NCI-H146 treated with DMSO at 0.1 percent for 48 hours (cell line): ENCODE measurements at regions not wholly inside any gene's neighbourhood (a gene's known extent, or its start where the extent isn't known, plus 50 kb on each side); places are given as distances from the start of the nearest gene placed in this dataset.

Experiments used
- DNase-seq: peaks from one replicate; lab custom pipeline; 2025; ENCODE audit not compliant: unreplicated experiment; lab: John Stamatoyannopoulos, UW

- DNase-seq: no peak
These were observed 135.1 kb upstream of the SEL1L start for GRCh38 chr14:81668626-81669274.

- DNase-seq: no peak
These were observed 135.7 kb upstream of the SEL1L start for GRCh38 chr14:81669308-81669707.

GRCh38 chr14:81673930-81674329 is 140.3 kb upstream of the SEL1L start:
- no peak for DNase-seq

- no peak for DNase-seq
These were observed 142.7 kb upstream of the SEL1L start for GRCh38 chr14:81676395-81676794.

GRCh38 chr14:81676879-81677278 is 143.2 kb upstream of the SEL1L start:
- DNase-seq: no peak

DNA sequence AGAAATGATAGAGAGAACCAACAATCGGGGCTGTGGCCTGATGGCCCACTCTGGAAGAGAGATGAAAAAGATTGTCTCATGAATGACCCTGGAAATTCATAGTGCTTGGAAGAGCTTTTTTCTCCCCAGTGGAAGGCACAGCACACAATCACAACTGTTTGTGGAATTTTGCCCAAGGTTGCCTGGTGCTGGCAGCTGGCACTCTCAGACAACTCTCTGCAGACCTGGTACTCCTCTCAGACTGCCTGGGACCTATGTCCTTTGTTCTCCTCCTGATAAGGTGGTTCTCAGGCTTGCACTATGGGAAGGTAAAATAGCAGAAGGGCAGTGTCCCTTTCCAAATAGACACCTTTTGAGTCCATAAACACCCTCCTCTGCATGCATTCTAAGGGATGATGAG is 144.1 kb upstream of the SEL1L start:
- DNase-seq: no peak

DNA sequence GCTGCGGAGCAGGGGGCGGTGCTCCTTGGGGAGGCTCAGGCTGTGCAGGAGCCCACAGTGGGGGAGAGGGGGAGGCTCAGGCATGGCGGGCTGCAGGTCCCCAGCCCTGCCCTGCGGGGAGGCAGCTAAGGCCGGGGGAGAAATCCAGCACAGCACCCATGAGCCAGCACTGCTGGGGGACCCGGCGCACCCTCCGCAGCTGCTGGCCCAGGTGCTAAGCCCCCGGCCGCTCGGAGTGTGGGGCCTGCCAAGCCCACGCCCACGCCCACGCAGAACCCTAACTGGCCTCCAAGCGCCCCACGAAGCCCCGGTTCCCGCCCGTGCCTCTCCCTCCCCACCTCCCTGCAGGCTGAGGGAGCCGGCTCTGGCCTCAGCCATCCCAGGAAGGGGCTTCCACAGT is 145.6 kb upstream of the SEL1L start:
- DNase-seq: no peak

GRCh38 chr14:81681541-81681940 is 147.9 kb upstream of the SEL1L start:
- no peak for DNase-seq

- no peak for DNase-seq
These were observed 148.5 kb upstream of the SEL1L start for GRCh38 chr14:81682134-81682533.

- no peak for DNase-seq
These were observed 149.0 kb upstream of the SEL1L start for GRCh38 chr14:81682701-81683100.

GRCh38 chr14:81684696-81685095 is 151.0 kb upstream of the SEL1L start:
- DNase-seq: no peak

GRCh38 chr14:81686512-81686911 is 152.9 kb upstream of the SEL1L start:
- DNase-seq: no peak

DNA sequence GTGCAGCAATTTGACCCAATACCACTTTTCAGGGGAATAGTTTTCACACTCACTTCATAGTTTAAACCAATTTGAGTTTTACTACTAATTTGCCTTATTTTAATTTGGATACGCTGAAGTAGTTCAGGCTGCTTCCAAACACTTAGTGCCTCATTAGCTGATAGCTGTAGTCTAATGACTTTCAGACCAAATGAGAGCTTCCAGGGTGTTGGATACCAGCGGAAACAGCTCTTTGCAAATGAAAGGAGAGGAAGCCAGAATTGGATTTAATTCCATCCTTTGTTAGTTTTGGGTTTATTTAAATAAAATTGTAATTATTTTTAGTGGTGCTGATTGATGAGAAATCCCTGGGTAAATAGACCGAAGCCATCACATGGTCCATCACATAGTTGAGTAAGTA is 158.3 kb upstream of the SEL1L start:
- DNase-seq: peak; percentile 12

- no peak for DNase-seq
These were observed 160.8 kb upstream of the SEL1L start for GRCh38 chr14:81694419-81694818.

DNA sequence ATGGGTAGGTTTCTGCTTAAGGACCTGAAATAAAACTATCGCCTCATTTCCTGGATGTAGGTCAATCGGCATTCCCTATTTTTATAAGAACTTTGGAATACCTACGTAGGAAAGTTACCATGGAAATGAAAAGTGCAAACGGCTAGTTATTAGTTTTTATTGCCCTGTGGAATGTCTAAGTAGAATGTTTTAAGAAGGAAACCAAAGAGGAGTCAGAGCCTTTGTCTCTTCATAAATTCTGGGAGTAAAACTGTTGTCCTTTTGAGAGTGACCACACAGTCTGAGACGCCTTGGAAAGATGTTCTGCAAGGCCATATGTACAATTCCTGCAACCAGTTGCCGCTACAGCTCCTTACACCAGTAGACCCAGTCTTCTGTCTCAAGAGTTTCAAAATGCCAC is 176.0 kb upstream of the SEL1L start:
- DNase-seq: no peak

GRCh38 chr14:81710232-81710845 is 176.7 kb upstream of the SEL1L start:
- peak; percentile 39 for DNase-seq

- DNase-seq: no peak
These were observed 182.1 kb upstream of the SEL1L start for GRCh38 chr14:81715731-81716130.

DNA sequence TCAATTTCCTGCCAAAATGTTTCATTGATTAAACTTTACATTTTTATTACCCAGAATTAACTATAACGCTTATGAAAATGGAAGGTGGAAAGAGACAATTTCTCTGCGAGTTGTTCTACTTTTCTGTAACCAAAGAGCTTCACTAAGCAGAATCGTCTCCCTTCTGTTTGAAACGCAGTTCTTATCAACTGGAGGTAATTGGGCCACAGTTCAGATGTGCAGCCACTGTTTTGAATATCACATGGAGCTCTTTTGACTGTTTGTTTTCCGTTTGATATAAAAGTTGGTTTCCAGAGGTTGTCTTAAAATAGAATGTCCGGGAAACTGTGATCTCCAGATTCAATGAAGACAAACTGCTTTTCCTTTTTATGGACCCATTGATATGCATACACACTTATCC is 183.3 kb upstream of the SEL1L start:
- no peak for DNase-seq

DNA sequence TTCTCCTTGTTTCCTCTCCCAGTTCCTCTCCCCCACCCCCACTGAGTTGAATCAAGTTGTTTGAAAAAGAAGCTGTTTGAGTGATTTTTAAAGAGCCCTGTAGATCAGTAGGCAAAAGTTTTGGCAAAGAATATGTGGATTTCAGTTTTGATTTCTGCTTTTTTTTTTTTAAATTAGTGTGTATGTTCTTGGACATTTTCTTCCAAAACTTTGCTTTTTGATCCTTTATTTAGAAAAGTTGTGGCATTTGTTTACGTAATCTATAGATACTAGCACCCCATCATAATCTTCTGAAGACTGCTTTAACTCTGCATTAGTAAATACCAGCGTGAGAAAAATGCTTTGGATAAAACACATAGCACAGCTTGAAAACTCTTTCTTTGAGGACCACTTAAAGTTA is 190.3 kb upstream of the SEL1L start:
- no peak for DNase-seq

- no peak for DNase-seq
These were observed 193.6 kb upstream of the SEL1L start for GRCh38 chr14:81727218-81727617.

DNA sequence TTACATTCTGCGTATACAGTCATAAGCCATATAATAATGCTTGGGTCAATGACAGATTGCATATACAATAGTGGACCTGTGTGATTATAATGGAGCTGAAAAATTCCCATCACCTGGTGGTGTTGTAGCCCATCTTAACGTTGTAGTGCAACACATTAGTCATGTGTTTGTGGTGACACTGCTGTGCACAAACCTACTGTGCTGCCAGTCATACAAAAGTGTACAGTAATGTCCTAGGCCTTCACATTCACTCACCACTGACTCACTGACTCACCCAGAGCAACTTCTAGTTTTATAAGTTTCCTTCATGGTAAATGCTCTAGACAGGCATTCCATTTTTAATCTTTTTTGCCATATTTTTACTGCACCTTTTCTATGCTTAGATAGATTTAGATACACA is 194.8 kb upstream of the SEL1L start:
- no peak for DNase-seq

DNA sequence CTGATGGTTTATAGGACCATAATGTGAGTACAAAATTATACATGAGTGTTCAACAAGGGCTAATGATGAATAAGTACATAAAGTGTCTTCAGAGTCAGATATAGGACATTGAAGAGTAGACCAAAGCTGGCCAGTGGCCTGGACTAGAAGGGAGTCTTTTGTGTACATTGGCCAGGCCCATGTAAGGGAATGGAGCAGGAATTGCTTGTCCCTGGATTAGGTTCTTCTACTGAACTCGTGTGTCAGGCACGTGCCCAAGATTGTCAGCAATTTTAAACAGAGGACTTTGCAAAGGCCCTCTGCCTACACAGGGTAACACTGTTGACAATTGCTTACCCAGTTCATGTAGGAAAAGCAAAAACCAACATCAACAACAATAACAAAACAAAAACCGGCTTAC is 196.0 kb upstream of the SEL1L start:
- no peak for DNase-seq

DNA sequence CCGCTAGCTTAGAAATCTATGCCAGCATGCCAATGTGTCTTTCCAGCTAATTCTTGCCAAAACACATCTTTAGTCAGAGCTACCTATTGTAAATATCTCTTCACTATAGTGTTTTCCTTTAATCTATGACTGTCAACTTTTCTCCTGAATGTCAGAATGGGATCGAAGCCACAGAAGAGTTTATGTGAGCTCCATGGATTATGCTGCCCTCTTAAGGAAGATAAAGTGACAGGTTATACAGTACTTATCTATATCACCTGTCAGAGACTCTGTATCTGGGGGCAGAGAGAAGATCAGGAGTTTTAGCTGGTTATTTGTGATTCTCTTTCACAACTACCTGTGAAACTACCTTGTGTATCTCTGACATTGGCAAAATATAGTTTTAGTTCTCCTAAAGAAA is 204.3 kb upstream of the SEL1L start:
- no peak for DNase-seq
